Right lung (tissue), 2 donors: ENCODE measurements at regions not wholly inside any gene's neighbourhood (a gene's known extent, or its start where the extent isn't known, plus 50 kb on each side); places are given as distances from the start of the nearest gene placed in this dataset.

Experiments used
- DNase-seq, 2 donors: peaks; one replicate each; pipeline ENCODE4 v3.0.0-alpha.2; 2013

- DNase-seq: no peak
Observed at GRCh38 chr16:6063526-6063925, 965.9 kb upstream of the EEF2KMT start.

GRCh38 chr16:6059671-6060070 is 962.1 kb upstream of the EEF2KMT start:
- no peak for DNase-seq

GRCh38 chr16:6057821-6058220 is 960.2 kb upstream of the EEF2KMT start:
- DNase-seq: no peak

- no peak for DNase-seq
Observed at GRCh38 chr16:6048017-6048416, 950.4 kb upstream of the EEF2KMT start.

GRCh38 chr16:6047325-6047724 is 949.7 kb upstream of the EEF2KMT start:
- no peak for DNase-seq

- DNase-seq: no peak
Observed at GRCh38 chr16:6038941-6039645, 941.5 kb upstream of the EEF2KMT start.

GRCh38 chr16:6035161-6035560 is 937.6 kb upstream of the EEF2KMT start:
- no peak for DNase-seq

GRCh38 chr16:6034511-6034910 is 936.9 kb upstream of the EEF2KMT start:
- DNase-seq: no peak

GRCh38 chr16:6032438-6032837 is 934.8 kb upstream of the EEF2KMT start:
- no peak for DNase-seq

- no peak for DNase-seq
Observed at GRCh38 chr16:6031567-6031966, 934.0 kb upstream of the EEF2KMT start.

GRCh38 chr16:6031102-6031501 is 933.5 kb upstream of the EEF2KMT start:
- no peak for DNase-seq

- no peak for DNase-seq
Observed at GRCh38 chr16:6027733-6028132, 930.1 kb upstream of the EEF2KMT start.

GRCh38 chr16:6023449-6023848 is 925.9 kb upstream of the EEF2KMT start:
- DNase-seq: no peak

GRCh38 chr16:6021276-6021943 is 923.8 kb upstream of the EEF2KMT start:
- no peak for DNase-seq

- no peak for DNase-seq
Observed at GRCh38 chr16:6020162-6020985, 922.8 kb upstream of the EEF2KMT start.

- DNase-seq: no peak
Observed at GRCh38 chr16:6019490-6019991, 921.9 kb upstream of the EEF2KMT start.

- no peak for DNase-seq
Observed at GRCh38 chr16:6018848-6019489, 921.4 kb upstream of the EEF2KMT start.

- no peak for DNase-seq
Observed at GRCh38 chr16:6016530-6017184, 919.1 kb upstream of the EEF2KMT start.

GRCh38 chr16:6012716-6013115 is 915.1 kb upstream of the EEF2KMT start:
- DNase-seq: no peak

- no peak for DNase-seq
Observed at GRCh38 chr16:6009151-6009550, 911.6 kb upstream of the EEF2KMT start.

GRCh38 chr16:6008670-6009069 is 911.1 kb upstream of the EEF2KMT start:
- DNase-seq: no peak

GRCh38 chr16:5993356-5993755 is 895.8 kb upstream of the EEF2KMT start:
- DNase-seq: no peak
